ENCODE measurements at regions not wholly inside any gene's neighbourhood (a gene's known extent, or its start where the extent isn't known, plus 50 kb on each side); places are given as distances from the start of the nearest gene placed in this dataset.

DNA sequence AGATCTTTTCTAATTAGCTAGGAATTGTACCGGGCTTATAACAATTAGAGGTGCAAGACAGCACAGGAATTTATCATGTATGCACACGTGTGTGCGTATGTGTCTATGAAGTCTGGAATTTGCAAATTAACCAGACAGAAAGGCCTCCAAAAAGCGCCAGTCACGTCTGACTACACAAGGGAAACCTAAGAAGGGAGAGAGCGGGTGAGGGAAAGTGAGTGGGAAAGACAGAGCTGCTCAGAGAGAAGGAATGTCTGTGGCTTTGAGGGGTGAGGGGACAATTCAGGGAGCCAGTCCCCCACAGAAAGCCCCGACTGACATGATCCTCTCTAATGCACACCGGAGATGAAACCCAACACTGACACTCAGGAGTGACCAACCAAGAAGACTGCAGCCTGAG, 197.7 kb upstream of the SH3BP4 start:
- POLR2A ChIA-PET = no interaction called here

DNA sequence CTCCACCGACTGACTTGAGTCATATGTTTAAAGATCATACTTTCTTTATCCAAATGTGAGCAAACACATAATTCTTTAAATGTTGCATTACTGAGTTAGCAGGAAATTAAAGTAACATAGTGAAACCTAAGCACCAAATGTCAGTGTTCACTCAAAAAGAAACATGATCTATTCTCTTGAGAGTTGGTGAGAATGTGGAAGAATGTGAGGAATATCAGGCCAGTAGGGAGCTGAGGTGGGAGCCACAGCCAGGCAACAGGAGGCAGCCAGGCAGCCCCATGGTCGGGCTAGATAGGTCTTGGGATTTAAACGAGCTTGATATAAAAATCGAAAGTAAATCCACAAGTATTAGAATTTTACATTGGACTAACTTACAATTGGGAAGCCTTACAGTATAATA, 198.1 kb upstream of the SH3BP4 start:
- Histone ChIP-seq H3K9me3 (ENCODE audit: control insufficient read depth, insufficient read depth, low read depth, low read length) (no peaks in the 10 kb centered on the region), H3K36me3 (ENCODE audit: control insufficient read depth in 2 of 2, insufficient read depth in 1 of 2, low read length in 2 of 2) (no peaks in the 10 kb centered on the region), H3K27ac (ENCODE audit: extremely low read depth, low read depth, low read length) (no peak overlapping the region), H3K4me3 (ENCODE audit: low read depth, low read length) (no peak overlapping the region), H3K4me1 (ENCODE audit: control insufficient read depth, insufficient read depth, low read length) (no peaks in the 10 kb centered on the region)
- ChIA-PET CTCF (no interaction called here), POLR2A (no interaction called here)
- no peak for TF ChIP-seq KLF10 (tag by site-specific recombination; IDR thresholded peaks at IDR 0.05)
- no peak for TF ChIP-seq KLF9 (tag by site-specific recombination; IDR thresholded peaks at IDR 0.05; ENCODE audit: low read depth)
- TF ChIP-seq ZNF658 (tag by site-specific recombination; IDR thresholded peaks at IDR 0.05) = no peak
- no peak for TF ChIP-seq ZSCAN23 (tag by site-specific recombination; IDR thresholded peaks at IDR 0.05)
- no peak for TF ChIP-seq ZNF248 (tag by site-specific recombination; IDR thresholded peaks at IDR 0.05)
- no peak for TF ChIP-seq ZNF600 (tag by site-specific recombination; IDR thresholded peaks at IDR 0.05)
- TF ChIP-seq GLIS1 (tag by site-specific recombination; IDR thresholded peaks at IDR 0.05) = no peak
- TF ChIP-seq ZNF776 (tag by site-specific recombination; IDR thresholded peaks at IDR 0.05; ENCODE audit: borderline replicate concordance) = no peak
- TF ChIP-seq, protein P1, sequence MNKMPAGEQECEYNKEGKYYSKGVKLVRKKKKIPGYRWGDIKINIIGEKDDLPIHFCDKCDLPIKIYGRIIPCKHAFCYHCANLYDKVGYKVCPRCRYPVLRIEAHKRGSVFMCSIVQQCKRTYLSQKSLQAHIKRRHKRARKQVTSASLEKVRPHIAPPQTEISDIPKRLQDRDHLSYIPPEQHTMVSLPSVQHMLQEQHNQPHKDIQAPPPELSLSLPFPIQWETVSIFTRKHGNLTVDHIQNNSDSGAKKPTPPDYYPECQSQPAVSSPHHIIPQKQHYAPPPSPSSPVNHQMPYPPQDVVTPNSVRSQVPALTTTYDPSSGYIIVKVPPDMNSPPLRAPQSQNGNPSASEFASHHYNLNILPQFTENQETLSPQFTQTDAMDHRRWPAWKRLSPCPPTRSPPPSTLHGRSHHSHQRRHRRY (tag by site-specific recombination; IDR thresholded peaks at IDR 0.05) = no peak
- TF ChIP-seq, protein P2, sequence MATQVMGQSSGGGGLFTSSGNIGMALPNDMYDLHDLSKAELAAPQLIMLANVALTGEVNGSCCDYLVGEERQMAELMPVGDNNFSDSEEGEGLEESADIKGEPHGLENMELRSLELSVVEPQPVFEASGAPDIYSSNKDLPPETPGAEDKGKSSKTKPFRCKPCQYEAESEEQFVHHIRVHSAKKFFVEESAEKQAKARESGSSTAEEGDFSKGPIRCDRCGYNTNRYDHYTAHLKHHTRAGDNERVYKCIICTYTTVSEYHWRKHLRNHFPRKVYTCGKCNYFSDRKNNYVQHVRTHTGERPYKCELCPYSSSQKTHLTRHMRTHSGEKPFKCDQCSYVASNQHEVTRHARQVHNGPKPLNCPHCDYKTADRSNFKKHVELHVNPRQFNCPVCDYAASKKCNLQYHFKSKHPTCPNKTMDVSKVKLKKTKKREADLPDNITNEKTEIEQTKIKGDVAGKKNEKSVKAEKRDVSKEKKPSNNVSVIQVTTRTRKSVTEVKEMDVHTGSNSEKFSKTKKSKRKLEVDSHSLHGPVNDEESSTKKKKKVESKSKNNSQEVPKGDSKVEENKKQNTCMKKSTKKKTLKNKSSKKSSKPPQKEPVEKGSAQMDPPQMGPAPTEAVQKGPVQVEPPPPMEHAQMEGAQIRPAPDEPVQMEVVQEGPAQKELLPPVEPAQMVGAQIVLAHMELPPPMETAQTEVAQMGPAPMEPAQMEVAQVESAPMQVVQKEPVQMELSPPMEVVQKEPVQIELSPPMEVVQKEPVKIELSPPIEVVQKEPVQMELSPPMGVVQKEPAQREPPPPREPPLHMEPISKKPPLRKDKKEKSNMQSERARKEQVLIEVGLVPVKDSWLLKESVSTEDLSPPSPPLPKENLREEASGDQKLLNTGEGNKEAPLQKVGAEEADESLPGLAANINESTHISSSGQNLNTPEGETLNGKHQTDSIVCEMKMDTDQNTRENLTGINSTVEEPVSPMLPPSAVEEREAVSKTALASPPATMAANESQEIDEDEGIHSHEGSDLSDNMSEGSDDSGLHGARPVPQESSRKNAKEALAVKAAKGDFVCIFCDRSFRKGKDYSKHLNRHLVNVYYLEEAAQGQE (tag by site-specific recombination; IDR thresholded peaks at IDR 0.05) = no peak
- TF ChIP-seq HOXC10 (CRISPR knock-in tag; IDR thresholded peaks at IDR 0.05) = no peak
- TF ChIP-seq ZNF544 (tag by site-specific recombination; IDR thresholded peaks at IDR 0.05) = no peak
- no peak for TF ChIP-seq ZNF48 (tag by site-specific recombination; IDR thresholded peaks at IDR 0.05)
- no peak for TF ChIP-seq ZNF311 (tag by site-specific recombination; IDR thresholded peaks at IDR 0.05; ENCODE audit: borderline replicate concordance)
- no peak for TF ChIP-seq RBAK (tag by site-specific recombination; IDR thresholded peaks at IDR 0.05)
- no peak for TF ChIP-seq FEZF1 (tag by site-specific recombination; IDR thresholded peaks at IDR 0.05)

More for the DNA sequence above, 197.7 kb upstream of the SH3BP4 start:
- Histone ChIP-seq H3K36me3 (ENCODE audit: control insufficient read depth in 2 of 2, insufficient read depth in 1 of 2, low read length in 2 of 2) (no peaks in the 10 kb centered on the region), H3K4me3 (ENCODE audit: low read depth, low read length) (no peak overlapping the region), H3K4me1 (ENCODE audit: control insufficient read depth, insufficient read depth, low read length) (no peaks in the 10 kb centered on the region), H3K9me3 (ENCODE audit: control insufficient read depth, insufficient read depth, low read depth, low read length) (no peaks in the 10 kb centered on the region), H3K27ac (ENCODE audit: extremely low read depth, low read depth, low read length) (no peak overlapping the region)
- TF ChIP-seq, protein P3, sequence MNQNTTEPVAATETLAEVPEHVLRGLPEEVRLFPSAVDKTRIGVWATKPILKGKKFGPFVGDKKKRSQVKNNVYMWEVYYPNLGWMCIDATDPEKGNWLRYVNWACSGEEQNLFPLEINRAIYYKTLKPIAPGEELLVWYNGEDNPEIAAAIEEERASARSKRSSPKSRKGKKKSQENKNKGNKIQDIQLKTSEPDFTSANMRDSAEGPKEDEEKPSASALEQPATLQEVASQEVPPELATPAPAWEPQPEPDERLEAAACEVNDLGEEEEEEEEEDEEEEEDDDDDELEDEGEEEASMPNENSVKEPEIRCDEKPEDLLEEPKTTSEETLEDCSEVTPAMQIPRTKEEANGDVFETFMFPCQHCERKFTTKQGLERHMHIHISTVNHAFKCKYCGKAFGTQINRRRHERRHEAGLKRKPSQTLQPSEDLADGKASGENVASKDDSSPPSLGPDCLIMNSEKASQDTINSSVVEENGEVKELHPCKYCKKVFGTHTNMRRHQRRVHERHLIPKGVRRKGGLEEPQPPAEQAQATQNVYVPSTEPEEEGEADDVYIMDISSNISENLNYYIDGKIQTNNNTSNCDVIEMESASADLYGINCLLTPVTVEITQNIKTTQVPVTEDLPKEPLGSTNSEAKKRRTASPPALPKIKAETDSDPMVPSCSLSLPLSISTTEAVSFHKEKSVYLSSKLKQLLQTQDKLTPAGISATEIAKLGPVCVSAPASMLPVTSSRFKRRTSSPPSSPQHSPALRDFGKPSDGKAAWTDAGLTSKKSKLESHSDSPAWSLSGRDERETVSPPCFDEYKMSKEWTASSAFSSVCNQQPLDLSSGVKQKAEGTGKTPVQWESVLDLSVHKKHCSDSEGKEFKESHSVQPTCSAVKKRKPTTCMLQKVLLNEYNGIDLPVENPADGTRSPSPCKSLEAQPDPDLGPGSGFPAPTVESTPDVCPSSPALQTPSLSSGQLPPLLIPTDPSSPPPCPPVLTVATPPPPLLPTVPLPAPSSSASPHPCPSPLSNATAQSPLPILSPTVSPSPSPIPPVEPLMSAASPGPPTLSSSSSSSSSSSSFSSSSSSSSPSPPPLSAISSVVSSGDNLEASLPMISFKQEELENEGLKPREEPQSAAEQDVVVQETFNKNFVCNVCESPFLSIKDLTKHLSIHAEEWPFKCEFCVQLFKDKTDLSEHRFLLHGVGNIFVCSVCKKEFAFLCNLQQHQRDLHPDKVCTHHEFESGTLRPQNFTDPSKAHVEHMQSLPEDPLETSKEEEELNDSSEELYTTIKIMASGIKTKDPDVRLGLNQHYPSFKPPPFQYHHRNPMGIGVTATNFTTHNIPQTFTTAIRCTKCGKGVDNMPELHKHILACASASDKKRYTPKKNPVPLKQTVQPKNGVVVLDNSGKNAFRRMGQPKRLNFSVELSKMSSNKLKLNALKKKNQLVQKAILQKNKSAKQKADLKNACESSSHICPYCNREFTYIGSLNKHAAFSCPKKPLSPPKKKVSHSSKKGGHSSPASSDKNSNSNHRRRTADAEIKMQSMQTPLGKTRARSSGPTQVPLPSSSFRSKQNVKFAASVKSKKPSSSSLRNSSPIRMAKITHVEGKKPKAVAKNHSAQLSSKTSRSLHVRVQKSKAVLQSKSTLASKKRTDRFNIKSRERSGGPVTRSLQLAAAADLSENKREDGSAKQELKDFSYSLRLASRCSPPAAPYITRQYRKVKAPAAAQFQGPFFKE (tag by site-specific recombination; IDR thresholded peaks at IDR 0.05; ENCODE audit: borderline replicate concordance) = no peak
- no peak for TF ChIP-seq GFI1B (tag by site-specific recombination; IDR thresholded peaks at IDR 0.05)
- TF ChIP-seq HOXC10 (CRISPR knock-in tag; IDR thresholded peaks at IDR 0.05) = no peak
- TF ChIP-seq ZNF19 (tag by site-specific recombination; IDR thresholded peaks at IDR 0.05; ENCODE audit: low read depth) = no peak
- no peak for TF ChIP-seq ZFHX2 (tag by site-specific recombination; conservative IDR thresholded peaks at IDR 0.05)
- TF ChIP-seq, protein P4, sequence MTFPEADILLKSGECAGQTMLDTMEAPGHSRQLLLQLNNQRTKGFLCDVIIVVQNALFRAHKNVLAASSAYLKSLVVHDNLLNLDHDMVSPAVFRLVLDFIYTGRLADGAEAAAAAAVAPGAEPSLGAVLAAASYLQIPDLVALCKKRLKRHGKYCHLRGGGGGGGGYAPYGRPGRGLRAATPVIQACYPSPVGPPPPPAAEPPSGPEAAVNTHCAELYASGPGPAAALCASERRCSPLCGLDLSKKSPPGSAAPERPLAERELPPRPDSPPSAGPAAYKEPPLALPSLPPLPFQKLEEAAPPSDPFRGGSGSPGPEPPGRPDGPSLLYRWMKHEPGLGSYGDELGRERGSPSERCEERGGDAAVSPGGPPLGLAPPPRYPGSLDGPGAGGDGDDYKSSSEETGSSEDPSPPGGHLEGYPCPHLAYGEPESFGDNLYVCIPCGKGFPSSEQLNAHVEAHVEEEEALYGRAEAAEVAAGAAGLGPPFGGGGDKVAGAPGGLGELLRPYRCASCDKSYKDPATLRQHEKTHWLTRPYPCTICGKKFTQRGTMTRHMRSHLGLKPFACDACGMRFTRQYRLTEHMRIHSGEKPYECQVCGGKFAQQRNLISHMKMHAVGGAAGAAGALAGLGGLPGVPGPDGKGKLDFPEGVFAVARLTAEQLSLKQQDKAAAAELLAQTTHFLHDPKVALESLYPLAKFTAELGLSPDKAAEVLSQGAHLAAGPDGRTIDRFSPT (tag by site-specific recombination; IDR thresholded peaks at IDR 0.05) = no peak
- no peak for TF ChIP-seq ZNF529 (tag by site-specific recombination; IDR thresholded peaks at IDR 0.05; ENCODE audit: insufficient replicate concordance)
- no peak for TF ChIP-seq ZNF37A (tag by site-specific recombination; IDR thresholded peaks at IDR 0.05)
- TF ChIP-seq ZNF548 (tag by site-specific recombination; IDR thresholded peaks at IDR 0.05) = no peak
- TF ChIP-seq ZNF335 (tag by site-specific recombination; conservative IDR thresholded peaks at IDR 0.05) = no peak
- CTCF ChIA-PET = no interaction called here

Data from HEK293 (cell line).